Keratinocyte (primary cell): ENCODE measurements at regions not wholly inside any gene's neighbourhood (a gene's known extent, or its start where the extent isn't known, plus 50 kb on each side); places are given as distances from the start of the nearest gene placed in this dataset.

Experiments
- DNase-seq: peaks from one replicate; pipeline ENCODE4 v3.0.0-alpha.2; 2011; ENCODE audit warnings: low read depth, missing footprints, low spot score
- FAIRE-seq: peaks from 2 replicates; lab custom pipeline; 2011; peaks lifted over from hg19 to GRCh38; lab: Jason Lieb, UNC
- H2AFZ ChIP-seq: 2 replicates; pipeline ENCODE4 v1.6.0; 2012; ENCODE audit warnings: low read length, control low read depth, inconsistent platforms; ENCODE audit not compliant: control insufficient read depth
- H3K27ac ChIP-seq: 2 replicates; pipeline ENCODE4 v1.5.1; 2011; ENCODE audit warnings: low read length; ENCODE audit not compliant: control insufficient read depth, insufficient read depth
- H3K27me3 ChIP-seq: 3 replicates; pipeline ENCODE4 v1.6.0; 2011; ENCODE audit warnings: low read length; ENCODE audit not compliant: control insufficient read depth, insufficient read depth; ENCODE audit errors: extremely low read depth
- H3K36me3 ChIP-seq, 2 experiments: 2 replicates in 1 of 2; 3 replicates in 1 of 2; pipeline ENCODE4 v1.5.1; 2011; ENCODE audit warnings: low read length in 2 of 2, mild to moderate bottlenecking in 1 of 2; ENCODE audit not compliant: control insufficient read depth in 2 of 2, insufficient read depth in 2 of 2; ENCODE audit errors: extremely low read depth in 1 of 2
- H3K4me1 ChIP-seq: 3 replicates; pipeline ENCODE4 v1.5.1; 2011; ENCODE audit warnings: low read length; ENCODE audit not compliant: control insufficient read depth, insufficient read depth; ENCODE audit errors: extremely low read depth
- H3K4me2 ChIP-seq: 3 replicates; pipeline ENCODE4 v1.6.0; 2011; ENCODE audit warnings: low read depth, low read length; ENCODE audit not compliant: control insufficient read depth, insufficient read depth; ENCODE audit errors: extremely low read depth
- H3K4me3 ChIP-seq, 3 experiments: fragments of 200-600 bp in 1 of 3; sonication (generic) in 1 of 3; 2 replicates in 2 of 3; 3 replicates in 1 of 3; pipeline ENCODE4 v1.5.1; 2011 to 2016; ENCODE audit warnings: low read length in 3 of 3, mild to moderate bottlenecking in 3 of 3, control low read depth in 2 of 3, inconsistent platforms in 1 of 3, low read depth in 1 of 3, mixed read lengths in 1 of 3, mixed run types in 1 of 3, moderate library complexity in 1 of 3; ENCODE audit not compliant: control insufficient read depth in 2 of 3, insufficient read depth in 2 of 3; ENCODE audit errors: extremely low read depth in 1 of 3
- H3K79me2 ChIP-seq: 2 replicates; pipeline ENCODE4 v1.6.0; 2012; ENCODE audit warnings: low read length; ENCODE audit not compliant: control insufficient read depth, insufficient read depth
- H3K9ac ChIP-seq: 3 replicates; pipeline ENCODE4 v1.6.0; 2011; ENCODE audit warnings: low read length; ENCODE audit not compliant: control insufficient read depth, insufficient read depth; ENCODE audit errors: extremely low read depth
- H3K9me1 ChIP-seq: 3 replicates; pipeline ENCODE4 v1.6.0; 2011; ENCODE audit warnings: low read length; ENCODE audit not compliant: control insufficient read depth, insufficient read depth; ENCODE audit errors: extremely low read depth
- H3K9me3 ChIP-seq: 2 replicates; pipeline ENCODE4 v1.5.1; 2012; ENCODE audit warnings: low read depth, low read length; ENCODE audit not compliant: control insufficient read depth
- H4K20me1 ChIP-seq: 3 replicates; pipeline ENCODE4 v1.6.0; 2011; ENCODE audit warnings: low read length; ENCODE audit not compliant: control insufficient read depth, insufficient read depth; ENCODE audit errors: extremely low read depth
- CTCF ChIP-seq, 3 experiments: IDR thresholded peaks in 1 of 3; conservative IDR thresholded peaks in 1 of 3; optimal IDR thresholded peaks in 1 of 3; 2 replicates in 2 of 3; 3 replicates in 1 of 3; pipeline versions ENCODE3 to v1.5.1; 2011; ENCODE audit warnings: low read length in 3 of 3, mild to moderate bottlenecking in 3 of 3, moderate library complexity in 2 of 3, control low read depth in 1 of 3, inconsistent platforms in 1 of 3; ENCODE audit not compliant: insufficient read depth in 2 of 3; ENCODE audit errors: extremely low read depth in 1 of 3
- EZH2 ChIP-seq: IDR thresholded peaks from one replicate; pipeline ENCODE4 v1.6.1; 2012; ENCODE audit warnings: inconsistent platforms, mild to moderate bottlenecking, low read length, moderate library complexity
- dilution Hi-C: fragments of 300-500 bp; cut with MboI; formaldehyde crosslinking; loops from one replicate; pipeline ENCODE4 v1.7.0; 2020; ENCODE audit warnings: low sequenced_read_pairs; ENCODE audit not compliant: extremely low pct_ligation_motif_present

- TF ChIP-seq CTCF (optimal IDR thresholded peaks at IDR 0.05 in 1 of 3, IDR thresholded peaks at IDR 0.05 in 1 of 3, conservative IDR thresholded peaks at IDR 0.05 in 1 of 3; ENCODE audit: extremely low read depth in 1 of 3, insufficient read depth in 2 of 3, low read length in 3 of 3) (no peak), EZH2 (no peak)
- FAIRE-seq (no peak), DNase-seq (no peak)
- Histone ChIP-seq H3K27ac (no peak overlapping the region), H2AFZ (no peak overlapping the region), H3K79me2 (no peaks in the 10 kb centered on the region), H3K9me1 (no peaks in the 10 kb centered on the region), H3K9ac (no peak overlapping the region), H4K20me1 (no peaks in the 10 kb centered on the region), H3K4me3 (no peak overlapping the region), H3K9me3 (no peaks in the 10 kb centered on the region), H3K4me2 (no peak overlapping the region), H3K27me3 (no peaks in the 10 kb centered on the region), H3K4me1 (no peaks in the 10 kb centered on the region), H3K36me3 (no peaks in the 10 kb centered on the region)
- dilution Hi-C loops: no loop called here
These were observed 374.8 kb upstream of the KIAA1217 start for GRCh38 chr10:23834091-23834490.

GRCh38 chr10:23850631-23851030 is 358.3 kb upstream of the KIAA1217 start:
- Histone ChIP-seq H3K27ac (no peak overlapping the region), H3K9ac (no peak overlapping the region), H4K20me1 (no peaks in the 10 kb centered on the region), H3K9me1 (no peaks in the 10 kb centered on the region), H3K36me3 (no peaks in the 10 kb centered on the region), H3K79me2 (no peaks in the 10 kb centered on the region), H3K27me3 (no peaks in the 10 kb centered on the region), H3K4me1 (no peaks in the 10 kb centered on the region), H3K4me3 (no peak overlapping the region), H3K4me2 (no peak overlapping the region), H3K9me3 (no peaks in the 10 kb centered on the region), H2AFZ (no peak overlapping the region)
- dilution Hi-C loops: no loop called here
- no peak for FAIRE-seq
- DNase-seq: no peak
- TF ChIP-seq EZH2: no peak
- TF ChIP-seq CTCF (optimal IDR thresholded peaks at IDR 0.05 in 1 of 3, IDR thresholded peaks at IDR 0.05 in 1 of 3, conservative IDR thresholded peaks at IDR 0.05 in 1 of 3; ENCODE audit: extremely low read depth in 1 of 3, insufficient read depth in 2 of 3, low read length in 3 of 3): no peak
